HG03159 (cell line): ENCODE measurements at regions not wholly inside any gene's neighbourhood (a gene's known extent, or its start where the extent isn't known, plus 50 kb on each side); places are given as distances from the start of the nearest gene placed in this dataset.
"Not testable (repeated sequence)": the region's sequence is repeated elsewhere in the genome, so short reads cannot be mapped to it uniquely, and the experiment has no call there.

Source experiments
- ATAC-seq: cut with Tn5 transposase; IDR thresholded peaks from one replicate; pipeline ENCODE4 v1.9.1; 2021; ENCODE audit warnings: mild to moderate bottlenecking, moderate library complexity; ENCODE audit not compliant: unreplicated experiment

DNA sequence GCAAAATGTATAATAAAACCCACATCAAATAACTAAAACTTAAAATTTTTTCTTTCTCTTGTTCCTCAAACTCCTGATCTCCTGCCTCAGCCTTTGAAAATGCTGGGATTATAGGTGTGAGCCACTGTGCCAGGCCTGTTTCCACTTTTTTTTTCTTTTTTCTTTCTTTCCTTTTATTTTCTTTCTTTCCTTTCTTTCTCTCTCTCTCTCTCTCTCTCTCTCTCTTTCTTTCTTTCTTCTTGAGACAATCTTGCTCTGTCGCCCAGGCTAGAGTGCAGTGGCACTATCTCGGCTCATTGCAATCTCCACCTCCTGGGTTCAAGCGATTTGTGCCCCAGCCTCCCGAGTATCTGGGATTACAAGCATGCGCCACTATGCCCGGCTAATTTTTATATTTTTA is 164.6 kb downstream of the OR2B2 start:
- ATAC-seq, result no peak

DNA sequence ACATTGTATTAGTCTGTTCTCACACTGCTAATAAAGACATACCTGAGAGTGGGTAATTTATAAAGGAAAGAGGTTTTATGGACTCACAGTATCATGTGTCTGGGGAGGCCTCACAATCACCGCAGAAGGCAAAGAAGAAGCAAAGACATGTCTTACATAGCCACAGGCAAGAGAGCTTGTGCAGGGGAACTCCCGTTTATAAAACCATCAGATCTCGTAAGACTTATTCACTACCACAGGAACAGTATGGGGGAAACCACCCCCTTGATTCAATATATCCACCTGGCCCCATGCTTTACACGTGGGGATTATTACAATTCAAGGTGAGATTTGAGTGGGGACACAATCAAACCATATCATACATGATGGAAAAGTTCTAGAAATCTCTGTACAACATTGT is 165.3 kb downstream of the OR2B2 start:
- ATAC-seq, result not testable (repeated sequence)

DNA sequence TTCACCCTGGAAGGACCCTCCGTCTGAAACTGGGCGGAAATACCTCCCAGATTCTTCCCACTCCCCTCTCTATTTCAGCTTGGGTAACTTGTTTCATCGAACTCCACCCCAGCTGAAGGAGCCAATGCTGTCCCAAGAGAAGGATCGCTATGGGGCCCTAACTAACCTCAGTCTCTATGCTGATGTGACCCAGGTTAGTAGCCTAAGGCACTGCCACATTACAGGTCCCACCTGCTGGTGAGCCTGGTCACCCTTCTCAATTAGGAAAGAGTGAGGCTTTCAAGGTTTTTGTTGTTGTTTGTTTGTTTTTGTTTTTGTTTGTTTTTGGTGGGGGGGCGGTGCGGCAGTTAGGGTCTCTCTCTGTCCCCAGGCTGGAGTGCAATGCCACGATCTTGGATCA is 168.4 kb downstream of the OR2B2 start:
- no peak for ATAC-seq

DNA sequence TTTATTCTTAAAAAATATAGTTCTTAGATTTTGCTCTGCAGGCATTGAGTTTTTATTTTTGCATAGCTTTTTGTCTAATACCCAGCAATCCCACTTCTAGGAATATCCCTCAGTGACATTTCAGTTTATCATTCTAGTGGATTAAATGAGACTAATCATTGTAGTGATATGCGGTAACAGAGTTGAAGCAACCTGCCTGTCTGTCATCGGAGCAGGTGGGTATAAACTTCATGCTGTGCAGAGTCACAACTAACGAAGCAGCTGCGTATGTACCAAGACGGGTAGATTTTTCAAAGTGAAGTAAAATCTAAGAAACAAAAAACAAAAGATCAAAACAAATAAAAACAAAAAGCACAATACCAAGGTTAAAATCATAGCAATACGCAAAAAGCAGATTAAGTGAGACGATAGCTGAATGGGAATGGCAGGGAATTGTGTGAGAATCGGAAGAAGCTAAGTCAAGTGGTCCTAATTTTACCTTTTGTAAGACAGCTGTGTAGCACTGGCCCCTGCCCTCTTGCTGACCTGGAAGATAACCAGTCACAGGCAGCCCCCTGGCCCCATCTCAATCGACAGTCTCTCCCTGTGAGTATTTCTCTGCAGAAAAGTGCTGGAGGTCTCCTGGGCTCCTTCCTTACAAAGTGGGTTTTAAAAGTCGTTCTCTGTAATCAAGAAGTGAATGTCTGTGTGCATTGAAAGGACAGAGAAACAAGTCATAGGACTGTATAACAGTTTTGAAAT is 169.2 kb downstream of the OR2B2 start:
- no peak for ATAC-seq

DNA sequence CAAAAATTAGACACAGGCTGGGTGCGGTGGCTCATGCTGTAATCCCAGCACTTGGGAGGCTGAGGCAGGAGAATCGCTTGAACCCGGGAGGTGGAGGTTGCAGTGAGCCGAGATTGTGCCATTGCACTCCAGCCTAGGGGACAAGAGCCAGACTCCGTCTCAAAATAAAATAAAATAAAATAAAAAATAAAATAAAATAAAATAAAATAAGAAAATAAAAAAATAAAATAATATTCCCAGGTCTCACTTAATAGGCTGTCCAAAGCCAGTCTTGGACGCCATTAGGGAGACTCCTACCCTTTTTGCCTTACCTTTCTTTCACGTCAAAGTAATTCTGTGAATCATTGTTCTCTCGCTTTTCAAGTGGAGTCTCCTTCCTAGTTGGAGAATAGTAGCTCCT is 172.3 kb downstream of the OR2B2 start:
- not testable (repeated sequence) for ATAC-seq

DNA sequence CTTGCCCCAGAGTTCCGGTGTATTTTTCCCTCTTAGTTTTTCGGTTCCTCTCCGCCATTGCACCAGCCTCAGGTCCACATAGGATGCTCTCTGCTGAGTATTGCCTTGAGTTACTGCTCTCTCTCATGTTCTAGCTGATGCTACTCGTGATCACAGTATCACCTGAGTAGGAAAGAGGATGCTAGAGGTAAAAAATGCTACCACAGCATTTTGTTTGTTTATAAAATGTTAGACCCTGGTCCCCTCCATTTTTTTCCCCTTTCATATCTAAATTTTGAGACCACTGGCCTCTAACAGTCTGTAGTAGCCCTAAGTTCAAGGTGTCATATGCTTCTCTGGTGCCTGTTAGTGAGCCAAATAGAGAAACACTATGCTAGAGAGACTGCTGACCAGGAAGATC is 175.5 kb downstream of the OR2B2 start:
- ATAC-seq, result no peak

DNA sequence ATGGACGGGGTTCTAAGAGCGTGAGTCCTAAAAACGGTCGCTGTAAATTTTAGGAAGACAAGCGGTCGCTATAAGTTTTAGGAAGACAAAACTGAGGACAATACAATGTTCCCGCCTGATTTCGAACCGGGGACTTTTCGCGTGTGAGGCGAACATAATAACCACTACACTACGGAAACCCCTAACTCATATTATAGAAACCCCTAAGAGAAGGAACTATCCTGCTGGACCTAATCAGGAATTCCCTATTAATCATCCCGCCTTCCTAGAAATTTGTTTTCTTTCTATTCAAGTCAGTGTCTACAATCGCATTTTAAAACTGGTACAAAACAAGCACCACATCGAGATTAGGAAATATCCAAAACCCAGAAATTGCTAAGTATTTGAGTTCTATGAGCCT is 183.8 kb downstream of the OR2B2 start:
- ATAC-seq, result no peak

DNA sequence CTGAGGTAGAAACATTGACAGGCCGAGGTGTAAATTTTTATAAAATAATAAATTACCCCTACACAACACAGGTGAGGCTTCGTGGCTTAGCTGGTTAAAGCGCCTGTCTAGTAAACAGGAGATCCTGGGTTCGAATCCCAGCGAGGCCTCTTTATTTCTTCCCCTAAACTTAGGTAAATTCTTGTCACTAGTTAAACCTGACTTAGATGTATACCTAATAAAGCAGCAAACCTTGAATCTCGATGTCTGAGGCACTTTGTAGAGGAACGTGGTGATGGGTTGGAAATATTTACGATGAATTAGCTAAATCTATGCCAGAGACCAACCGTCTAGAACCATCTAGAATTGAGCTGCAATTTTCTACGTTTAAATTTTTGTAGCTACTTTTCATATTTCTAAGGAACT is 185.6 kb downstream of the OR2B2 start:
- ATAC-seq, result no peak

DNA sequence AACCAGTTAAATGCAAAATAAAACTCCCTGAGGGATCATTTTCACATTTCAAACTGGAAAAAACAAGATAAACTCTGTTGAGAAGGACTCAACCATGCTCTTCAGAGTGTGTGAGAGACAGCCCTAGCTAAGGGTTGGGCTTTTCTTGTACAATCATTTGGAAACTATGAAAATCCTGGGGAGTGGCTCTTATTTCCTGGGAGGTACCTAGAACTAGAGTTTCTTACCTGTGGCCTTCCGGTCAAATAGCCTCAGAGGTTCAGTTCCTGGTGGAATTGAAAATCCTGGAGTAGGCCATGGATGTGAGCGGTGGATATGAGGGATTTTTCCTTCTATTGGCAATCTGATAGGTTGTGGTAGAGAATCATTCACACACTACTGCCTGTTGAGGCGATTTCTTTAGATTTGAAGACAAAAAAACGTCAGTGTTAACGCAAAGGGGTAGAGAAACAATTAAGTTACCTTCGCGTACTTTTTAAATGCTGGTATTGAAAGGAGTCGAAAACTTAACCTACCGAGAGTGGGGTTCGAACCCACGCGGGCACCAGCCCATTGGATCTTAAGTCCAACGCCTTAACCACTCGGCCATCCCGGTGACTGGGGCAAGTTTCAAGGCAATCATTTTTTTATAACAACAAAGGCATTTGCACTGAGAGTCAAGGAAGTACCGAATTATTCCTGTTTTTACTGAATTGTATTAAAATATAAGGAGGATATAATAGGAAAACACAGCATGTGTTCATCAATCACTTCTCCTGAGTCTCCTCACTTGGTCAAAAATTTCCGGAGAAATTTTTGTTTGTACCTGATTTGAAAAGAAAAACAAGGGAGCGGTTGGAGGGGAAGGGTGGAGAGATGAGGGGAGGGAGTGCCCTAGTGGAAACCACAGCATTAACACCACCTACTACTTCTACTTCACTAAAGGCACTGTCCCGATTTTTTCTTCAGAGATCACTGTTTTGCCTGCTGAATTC is 191.3 kb downstream of the OR2B2 start:
- ATAC-seq, result no peak

DNA sequence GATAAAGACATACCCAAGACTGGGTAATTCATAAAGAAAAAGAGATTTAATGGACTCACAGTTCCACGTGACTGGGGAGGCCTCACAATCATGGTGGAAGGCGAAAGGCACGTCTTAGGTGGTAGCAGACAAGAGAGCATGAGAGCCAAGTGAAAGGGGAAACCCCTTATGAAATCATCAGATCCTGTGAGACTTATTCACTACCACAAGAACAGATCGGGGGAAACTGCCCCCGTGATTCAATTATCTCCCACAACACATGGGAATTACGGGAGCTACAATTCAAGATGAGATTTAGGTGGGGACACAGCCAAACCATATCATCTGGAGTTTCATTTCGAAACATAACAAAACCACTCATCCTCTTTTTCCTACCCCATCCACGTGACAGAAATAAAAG is 193.2 kb downstream of the OR2B2 start:
- not testable (repeated sequence) for ATAC-seq

DNA sequence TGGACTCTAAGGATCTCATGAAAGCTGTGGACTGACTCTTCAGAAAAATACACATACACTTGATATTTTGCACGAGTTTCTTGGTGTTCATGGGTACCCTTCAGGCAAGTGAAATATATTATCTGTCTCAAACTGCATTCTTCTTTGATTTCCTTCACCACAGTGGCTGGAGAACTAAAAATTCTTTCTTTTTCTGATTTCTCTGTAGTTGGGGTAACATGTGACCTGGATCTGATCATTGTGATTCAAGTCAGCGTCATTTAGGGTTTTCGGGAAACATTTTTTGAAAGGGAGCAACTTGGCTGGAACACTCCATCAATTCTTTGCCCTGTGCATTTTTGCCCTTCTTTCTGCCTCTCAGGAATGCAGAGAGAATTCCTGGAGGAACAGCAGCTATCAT is 205.8 kb downstream of the OR2B2 start:
- ATAC-seq, result no peak

DNA sequence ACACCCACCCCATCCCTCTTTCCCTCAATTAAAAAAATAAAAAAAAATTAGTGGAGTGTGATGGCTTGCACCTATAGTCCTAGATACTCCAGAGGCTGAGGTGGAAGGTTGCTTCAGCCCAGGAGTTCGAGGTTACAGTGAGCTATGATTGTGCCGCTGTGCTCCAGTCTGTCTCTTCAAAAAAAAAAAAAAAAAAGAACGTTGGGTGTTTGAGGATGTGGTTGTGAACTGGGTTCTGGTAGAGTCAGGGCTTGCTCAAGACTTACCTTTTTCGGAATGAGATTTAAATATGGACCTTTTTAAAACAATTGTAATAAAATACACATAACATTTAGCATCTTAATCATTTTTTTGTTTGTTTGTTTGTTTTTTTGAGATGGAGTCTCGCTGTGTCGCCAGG is 211.9 kb downstream of the OR2B2 start:
- ATAC-seq, result no peak

DNA sequence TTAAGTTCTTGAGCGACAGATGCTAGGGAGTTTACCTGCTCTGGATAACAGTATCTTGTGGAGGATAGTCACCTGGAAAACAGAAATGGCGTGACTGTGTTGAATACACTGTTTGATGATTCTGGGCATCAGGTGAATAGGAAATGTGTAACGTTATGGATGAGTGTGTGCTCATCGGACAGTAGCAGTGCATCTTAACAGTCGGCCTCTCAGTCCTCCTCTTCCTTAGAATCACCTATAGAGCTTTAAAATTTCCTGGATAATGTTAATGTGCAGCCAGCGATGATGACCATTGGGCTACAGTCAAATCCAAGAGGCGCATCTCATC is 217.7 kb downstream of the OR2B2 start:
- ATAC-seq, result no peak

DNA sequence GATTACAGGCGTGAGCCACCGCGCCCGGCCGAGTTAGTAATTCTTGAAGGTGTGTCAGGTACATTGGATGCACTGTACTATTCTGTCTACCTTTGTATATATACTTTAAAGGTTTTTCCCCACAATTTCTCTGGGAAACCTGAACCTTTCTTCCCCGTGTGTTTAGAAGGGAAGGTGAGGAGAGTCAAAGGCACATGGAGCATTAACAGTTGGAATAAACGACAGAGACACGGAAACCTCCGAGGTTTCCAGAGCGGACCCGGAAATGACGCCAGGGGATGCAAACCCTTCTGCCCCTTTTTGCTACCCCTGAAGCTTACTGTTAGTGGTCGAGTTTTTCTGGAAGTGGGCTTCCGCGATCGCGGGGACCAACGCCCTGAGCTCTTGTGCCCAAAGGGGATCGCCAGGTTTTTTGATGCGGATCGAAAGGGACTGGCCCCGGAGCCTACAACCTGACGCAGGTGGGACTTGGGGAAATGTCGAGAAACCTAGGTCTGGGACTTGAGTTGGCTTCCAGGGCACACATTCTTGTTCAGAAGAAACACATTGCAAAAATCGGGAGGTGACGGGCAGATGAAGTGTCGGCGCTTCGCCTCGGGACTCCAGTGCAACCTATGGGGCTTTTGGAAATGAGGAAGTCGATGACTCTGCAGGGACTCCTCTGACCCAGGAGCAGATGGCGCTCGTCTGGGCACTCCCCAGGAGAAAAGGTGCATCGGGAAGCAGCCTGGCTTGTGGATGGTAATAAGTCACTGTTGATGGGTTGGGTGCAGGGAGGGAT is 218.2 kb downstream of the OR2B2 start:
- ATAC-seq, result no peak

DNA sequence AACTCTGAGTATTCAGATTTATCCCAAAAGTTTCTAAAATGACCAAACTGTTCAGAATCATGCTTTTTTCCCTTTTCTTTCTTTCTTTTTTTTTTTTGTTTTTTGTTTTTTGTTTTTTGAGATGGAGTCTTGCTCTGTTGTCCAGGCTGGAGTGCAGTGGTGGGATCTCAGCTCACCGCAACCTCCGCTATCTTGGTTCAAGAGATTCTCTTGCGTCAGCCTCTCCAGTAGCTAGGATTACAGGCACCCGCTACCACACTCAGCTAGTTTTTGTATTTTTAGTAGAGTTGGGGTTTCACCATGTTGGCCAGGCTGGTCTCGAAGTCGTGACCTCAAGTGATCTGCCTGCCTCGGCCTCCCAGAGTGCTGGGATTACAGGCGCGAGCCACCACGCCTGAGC is 219.2 kb upstream of the ZNF184 start:
- not testable (repeated sequence) for ATAC-seq

DNA sequence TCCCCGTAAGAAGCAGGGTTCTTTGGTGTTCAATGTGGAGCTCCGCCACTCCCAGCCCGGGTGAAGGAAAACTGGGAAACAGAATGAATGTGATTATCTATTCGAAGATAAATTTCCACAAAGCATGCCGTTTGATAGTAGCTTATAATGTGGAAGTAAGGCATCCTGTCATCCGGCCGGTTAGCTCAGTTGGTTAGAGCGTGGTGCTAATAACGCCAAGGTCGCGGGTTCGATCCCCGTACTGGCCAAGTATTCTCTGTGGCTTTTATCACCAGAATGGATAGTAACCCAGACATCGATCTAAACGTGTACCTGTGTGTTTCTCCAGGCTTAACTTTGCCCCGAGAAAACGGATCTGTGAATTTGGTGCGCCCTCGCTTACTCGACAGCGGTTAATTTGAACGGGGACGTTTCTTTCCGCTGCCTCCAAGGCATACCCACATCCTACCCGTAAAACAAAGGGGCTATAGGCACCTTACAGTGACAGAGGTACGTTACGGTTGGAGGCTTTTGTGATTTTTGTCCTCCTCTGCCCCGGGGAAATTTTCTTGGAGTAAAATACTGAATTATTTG is 215.2 kb upstream of the ZNF184 start:
- ATAC-seq, result peak; percentile 53

DNA sequence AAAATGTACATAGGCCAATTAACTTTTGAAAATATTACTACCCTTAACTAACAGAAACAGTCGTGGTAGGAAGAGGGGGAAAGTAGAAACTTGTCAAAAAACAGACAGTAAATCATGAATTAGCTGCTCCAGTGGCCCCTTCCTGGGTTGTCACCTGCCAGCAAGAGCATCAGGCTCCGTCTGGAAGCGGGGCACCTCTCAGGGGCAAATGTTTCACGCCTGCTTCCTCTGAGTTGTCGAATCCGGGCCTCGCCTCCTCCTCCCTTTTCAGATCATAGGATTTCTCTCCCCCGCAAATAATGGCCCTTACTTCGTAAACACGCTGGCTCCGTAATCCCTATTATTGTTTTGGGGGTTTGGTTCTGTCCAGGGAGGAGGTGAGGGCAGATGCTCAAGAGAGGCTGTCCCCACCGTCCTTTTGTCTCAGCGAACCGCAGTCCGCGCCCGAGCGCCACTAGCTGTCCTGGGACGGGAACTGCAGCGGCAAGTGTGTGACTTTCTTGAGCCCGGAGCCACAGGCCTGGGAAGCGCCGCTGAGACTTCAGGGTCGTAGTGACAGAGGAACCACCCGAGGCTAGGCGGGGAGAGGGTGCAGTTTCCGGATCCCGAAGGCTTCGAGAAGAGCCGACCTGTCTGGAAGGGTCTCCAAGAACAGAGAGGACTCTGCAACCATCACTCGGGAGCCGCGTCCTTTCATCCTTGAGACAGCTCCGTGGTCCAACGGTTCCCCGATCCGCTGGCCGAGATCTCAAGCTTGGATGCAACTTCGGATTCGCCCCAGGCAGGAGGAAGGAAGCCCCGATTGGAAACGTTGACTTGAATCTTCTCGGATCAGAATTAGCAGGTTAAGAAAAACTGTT is 214.5 kb upstream of the ZNF184 start:
- ATAC-seq, result peak; percentile 66

DNA sequence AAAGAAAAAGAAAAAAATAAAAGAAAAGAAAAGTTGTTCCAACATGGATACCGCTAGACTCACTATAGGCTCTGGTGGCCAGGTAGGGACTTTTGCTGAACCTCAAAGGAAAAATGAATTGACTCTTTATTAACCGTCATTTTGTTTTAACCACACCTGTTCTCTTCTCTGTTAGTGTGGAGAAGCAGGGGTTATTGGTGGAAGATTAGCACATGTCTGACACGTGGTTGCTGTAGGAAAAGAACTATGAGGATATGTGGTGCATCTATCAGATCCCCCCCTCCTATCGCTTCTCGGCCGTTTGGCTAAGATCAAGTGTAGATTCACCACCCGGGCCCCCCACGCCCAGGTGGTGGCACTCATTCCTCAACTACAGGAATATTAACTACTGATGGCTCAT is 212.4 kb upstream of the ZNF184 start:
- ATAC-seq, result no peak

DNA sequence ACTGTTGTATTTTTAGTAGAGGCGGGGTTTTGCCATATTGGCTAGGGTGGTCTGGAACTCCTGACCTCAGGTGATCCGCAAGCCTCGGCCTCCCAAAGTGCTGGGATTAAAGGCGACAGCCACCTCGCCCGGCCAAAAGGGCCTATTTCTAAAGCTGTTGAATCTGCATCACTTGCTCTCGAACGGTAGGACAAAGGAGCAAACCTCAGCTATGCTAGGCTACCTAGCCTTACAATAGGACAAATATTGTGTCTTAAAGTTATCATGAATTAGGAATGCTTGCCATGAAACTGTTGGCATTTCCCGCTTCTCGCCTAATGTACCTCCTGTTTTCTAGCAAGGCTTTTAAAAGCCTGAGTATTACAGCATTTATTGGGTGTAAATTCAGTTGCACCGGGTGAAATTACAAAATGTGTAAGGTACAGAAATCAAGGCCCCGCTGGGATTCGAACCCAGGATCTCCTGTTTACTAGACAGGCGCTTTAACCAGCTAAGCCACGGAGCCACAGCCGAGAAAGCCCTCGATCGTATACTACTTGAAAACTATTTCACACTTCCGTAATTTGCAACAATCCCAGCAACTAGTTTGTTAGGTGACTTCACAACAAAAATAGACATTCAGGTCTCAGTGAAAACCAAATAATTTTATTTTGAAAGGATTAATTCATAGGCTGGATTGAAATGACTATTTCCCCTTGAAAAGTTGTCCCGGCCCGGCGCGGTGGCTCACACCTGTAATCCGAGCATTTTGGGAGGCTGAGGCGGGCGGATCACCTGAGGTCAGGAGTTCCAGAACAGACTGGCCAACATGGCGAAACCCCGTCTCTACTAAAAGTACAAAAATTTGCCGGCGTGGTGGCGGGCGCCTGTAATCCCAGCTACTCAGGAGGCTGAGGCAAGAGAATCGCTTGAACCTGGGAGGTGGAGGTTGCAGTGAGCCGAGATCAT is 211.6 kb upstream of the ZNF184 start:
- ATAC-seq, result no peak
